GM13977 (cell line): ENCODE measurements at regions not wholly inside any gene's neighbourhood (a gene's known extent, or its start where the extent isn't known, plus 50 kb on each side); places are given as distances from the start of the nearest gene placed in this dataset.

Experiments
- DNase-seq: peaks from one replicate; pipeline ENCODE4 v3.0.0; 2012; ENCODE audit warnings: low spot score
- in situ Hi-C: fragments of 300-500 bp; cut with MboI; formaldehyde crosslinking; loops from one replicate; pipeline ENCODE4 v1.12.0; 2022; ENCODE audit warnings: low sequenced_read_pairs, low pct_unique_long_range_greater_than_20kb, mixed read lengths, inconsistent platforms; ENCODE audit not compliant: unreplicated experiment
- TF ChIP-seq, protein P1 (sequence below): IDR thresholded peaks from 2 replicates; pipeline ENCODE4 v1.5.1; 2012; ENCODE audit warnings: mild to moderate bottlenecking, control low read depth; ENCODE audit not compliant: insufficient read depth; ENCODE audit errors: extremely low read depth, missing control alignments

GRCh38 chr9:85276741-85277140 lies 465.0 kb downstream of the AGTPBP1 start:
- TF ChIP-seq, protein P1, sequence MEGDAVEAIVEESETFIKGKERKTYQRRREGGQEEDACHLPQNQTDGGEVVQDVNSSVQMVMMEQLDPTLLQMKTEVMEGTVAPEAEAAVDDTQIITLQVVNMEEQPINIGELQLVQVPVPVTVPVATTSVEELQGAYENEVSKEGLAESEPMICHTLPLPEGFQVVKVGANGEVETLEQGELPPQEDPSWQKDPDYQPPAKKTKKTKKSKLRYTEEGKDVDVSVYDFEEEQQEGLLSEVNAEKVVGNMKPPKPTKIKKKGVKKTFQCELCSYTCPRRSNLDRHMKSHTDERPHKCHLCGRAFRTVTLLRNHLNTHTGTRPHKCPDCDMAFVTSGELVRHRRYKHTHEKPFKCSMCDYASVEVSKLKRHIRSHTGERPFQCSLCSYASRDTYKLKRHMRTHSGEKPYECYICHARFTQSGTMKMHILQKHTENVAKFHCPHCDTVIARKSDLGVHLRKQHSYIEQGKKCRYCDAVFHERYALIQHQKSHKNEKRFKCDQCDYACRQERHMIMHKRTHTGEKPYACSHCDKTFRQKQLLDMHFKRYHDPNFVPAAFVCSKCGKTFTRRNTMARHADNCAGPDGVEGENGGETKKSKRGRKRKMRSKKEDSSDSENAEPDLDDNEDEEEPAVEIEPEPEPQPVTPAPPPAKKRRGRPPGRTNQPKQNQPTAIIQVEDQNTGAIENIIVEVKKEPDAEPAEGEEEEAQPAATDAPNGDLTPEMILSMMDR: no peak
- in situ Hi-C loops: no loop called here
- DNase-seq: no peak

GRCh38 chr9:85269811-85270210 lies 471.9 kb downstream of the AGTPBP1 start:
- in situ Hi-C loops: no loop called here
- TF ChIP-seq, protein P1: no peak
- DNase-seq: no peak

GRCh38 chr9:85268131-85268530 lies 473.6 kb downstream of the AGTPBP1 start:
- in situ Hi-C loops: no loop called here
- DNase-seq: no peak
- TF ChIP-seq, protein P1: no peak

- TF ChIP-seq, protein P1: no peak
- in situ Hi-C loops: no loop called here
- no peak for DNase-seq
These were observed 477.1 kb downstream of the AGTPBP1 start for GRCh38 chr9:85264695-85265094.

- no peak for DNase-seq
- in situ Hi-C loops: no loop called here
- TF ChIP-seq, protein P1: no peak
These were observed 478.5 kb downstream of the AGTPBP1 start for GRCh38 chr9:85263288-85263687.

GRCh38 chr9:85262333-85262732 lies 479.4 kb downstream of the AGTPBP1 start:
- no peak for DNase-seq
- TF ChIP-seq, protein P1: no peak
- in situ Hi-C loops: no loop called here
